Glutamatergic neuron (in vitro differentiated cells): ENCODE measurements at regions not wholly inside any gene's neighbourhood (a gene's known extent, or its start where the extent isn't known, plus 50 kb on each side); places are given as distances from the start of the nearest gene placed in this dataset.
"Not testable (repeated sequence)": the region's sequence is repeated elsewhere in the genome, so short reads cannot be mapped to it uniquely, and the experiment has no call there.

Source experiments
- DNase-seq: peaks from one replicate; pipeline ENCODE4 v3.0.0; 2022
- H3K27ac Mint-ChIP-seq: one replicate; pipeline ENCODE4 v1.8.0; 2020; ENCODE audit warnings: mild to moderate bottlenecking, mixed read lengths, inconsistent platforms; ENCODE audit not compliant: unreplicated experiment
- H3K27me3 Mint-ChIP-seq: one replicate; pipeline ENCODE4 v1.8.0; 2020; ENCODE audit warnings: mild to moderate bottlenecking, moderate library complexity, mixed read lengths, inconsistent platforms; ENCODE audit not compliant: unreplicated experiment
- H3K36me3 Mint-ChIP-seq: one replicate; pipeline ENCODE4 v1.8.0; 2020; ENCODE audit warnings: mild to moderate bottlenecking, mixed read lengths, inconsistent platforms; ENCODE audit not compliant: unreplicated experiment
- H3K4me1 Mint-ChIP-seq: one replicate; pipeline ENCODE4 v1.8.0; 2020; ENCODE audit warnings: mild to moderate bottlenecking, low read depth, mixed read lengths, inconsistent platforms; ENCODE audit not compliant: unreplicated experiment
- H3K4me3 Mint-ChIP-seq: one replicate; pipeline ENCODE4 v1.8.0; 2020; ENCODE audit warnings: mild to moderate bottlenecking, mixed read lengths, inconsistent platforms; ENCODE audit not compliant: unreplicated experiment
- H3K9me3 Mint-ChIP-seq: one replicate; pipeline ENCODE4 v1.8.0; 2020; ENCODE audit warnings: mild to moderate bottlenecking, moderate library complexity, mixed read lengths, inconsistent platforms; ENCODE audit not compliant: unreplicated experiment
- TF ChIP-seq, protein P1 (sequence below): fragments of 200-600 bp; sonication (generic); IDR thresholded peaks from one replicate; pipeline ENCODE4 v1.5.0; 2021; ENCODE audit not compliant: partially characterized antibody, unreplicated experiment

DNA sequence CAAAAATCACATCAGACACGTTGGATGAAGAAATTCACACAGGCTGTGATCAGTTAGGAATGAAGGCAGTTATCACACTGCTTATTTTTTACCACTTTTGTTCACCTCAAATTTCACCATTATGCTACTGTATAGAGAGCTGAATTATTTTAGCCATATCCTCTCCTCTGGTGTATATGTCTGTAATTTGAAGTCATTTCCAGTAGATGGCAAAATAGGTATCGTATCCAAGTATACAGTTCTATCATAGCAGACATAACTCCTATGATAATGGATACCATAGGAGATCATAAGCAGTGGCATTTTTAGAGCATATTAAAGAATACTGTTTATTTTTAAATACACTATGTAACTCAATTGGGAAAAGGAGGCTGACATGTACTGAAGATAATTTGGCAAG lies 909.7 kb downstream of the DNAJB9 start:
- TF ChIP-seq, protein P1, sequence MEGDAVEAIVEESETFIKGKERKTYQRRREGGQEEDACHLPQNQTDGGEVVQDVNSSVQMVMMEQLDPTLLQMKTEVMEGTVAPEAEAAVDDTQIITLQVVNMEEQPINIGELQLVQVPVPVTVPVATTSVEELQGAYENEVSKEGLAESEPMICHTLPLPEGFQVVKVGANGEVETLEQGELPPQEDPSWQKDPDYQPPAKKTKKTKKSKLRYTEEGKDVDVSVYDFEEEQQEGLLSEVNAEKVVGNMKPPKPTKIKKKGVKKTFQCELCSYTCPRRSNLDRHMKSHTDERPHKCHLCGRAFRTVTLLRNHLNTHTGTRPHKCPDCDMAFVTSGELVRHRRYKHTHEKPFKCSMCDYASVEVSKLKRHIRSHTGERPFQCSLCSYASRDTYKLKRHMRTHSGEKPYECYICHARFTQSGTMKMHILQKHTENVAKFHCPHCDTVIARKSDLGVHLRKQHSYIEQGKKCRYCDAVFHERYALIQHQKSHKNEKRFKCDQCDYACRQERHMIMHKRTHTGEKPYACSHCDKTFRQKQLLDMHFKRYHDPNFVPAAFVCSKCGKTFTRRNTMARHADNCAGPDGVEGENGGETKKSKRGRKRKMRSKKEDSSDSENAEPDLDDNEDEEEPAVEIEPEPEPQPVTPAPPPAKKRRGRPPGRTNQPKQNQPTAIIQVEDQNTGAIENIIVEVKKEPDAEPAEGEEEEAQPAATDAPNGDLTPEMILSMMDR = no peak
- no peaks in the 10 kb centered on the region for H3K9me3 Mint-ChIP-seq
- H3K4me3 Mint-ChIP-seq = no peak overlapping the region
- no peak for DNase-seq
- no peak overlapping the region for H3K27ac Mint-ChIP-seq
- peaks cover 16% of the 10 kb centered on the region for H3K4me1 Mint-ChIP-seq
- no peaks in the 10 kb centered on the region for H3K27me3 Mint-ChIP-seq
- no peaks in the 10 kb centered on the region for H3K36me3 Mint-ChIP-seq

DNA sequence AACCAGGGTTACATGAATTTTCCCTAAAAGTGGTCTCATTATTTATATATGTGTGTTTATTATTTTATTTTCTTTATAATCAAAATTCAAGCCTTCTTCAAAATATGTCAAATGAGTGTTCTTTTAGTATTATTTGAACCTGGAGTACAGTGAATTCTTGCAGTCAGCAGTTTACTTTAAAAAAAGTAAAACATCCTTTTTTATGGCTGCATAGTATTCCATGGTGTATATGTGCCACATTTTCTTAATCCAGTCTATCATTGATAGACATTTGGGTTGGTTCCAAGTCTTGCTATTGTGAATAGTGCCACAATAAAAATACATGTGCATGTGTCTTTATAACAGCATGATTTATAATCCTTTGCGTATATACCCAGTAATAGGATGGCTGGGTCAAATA lies 920.9 kb downstream of the DNAJB9 start:
- not testable (repeated sequence) for H3K27me3 Mint-ChIP-seq, H3K4me1 Mint-ChIP-seq, H3K9me3 Mint-ChIP-seq, H3K36me3 Mint-ChIP-seq, H3K27ac Mint-ChIP-seq, H3K4me3 Mint-ChIP-seq, DNase-seq

DNA sequence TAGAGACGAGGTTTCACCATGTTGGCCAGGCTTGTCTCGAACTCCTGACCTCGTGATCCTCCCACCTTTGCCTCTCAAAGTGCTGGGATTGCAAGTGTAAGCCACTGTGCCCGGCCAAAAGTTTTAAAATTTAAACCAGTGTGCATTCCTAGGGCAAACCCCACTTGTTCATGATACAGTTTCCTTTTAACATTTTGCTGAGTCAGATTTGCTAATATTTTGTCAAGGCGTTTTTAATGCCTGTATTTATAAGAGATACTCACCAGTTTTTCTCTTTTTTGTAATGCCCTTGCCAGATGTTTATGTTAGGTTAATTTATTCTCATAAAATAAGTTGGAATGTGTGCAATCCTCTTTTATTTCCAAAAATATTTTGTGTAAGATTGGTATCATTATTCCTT lies 927.4 kb downstream of the DNAJB9 start:
- Mint-ChIP-seq H3K9me3 (no peaks in the 10 kb centered on the region), H3K36me3 (no peaks in the 10 kb centered on the region), H3K4me3 (no peak overlapping the region), H3K4me1 (no peaks in the 10 kb centered on the region), H3K27me3 (no peaks in the 10 kb centered on the region), H3K27ac (no peak overlapping the region)
- no peak for DNase-seq
- TF ChIP-seq, protein P1 = no peak

DNA sequence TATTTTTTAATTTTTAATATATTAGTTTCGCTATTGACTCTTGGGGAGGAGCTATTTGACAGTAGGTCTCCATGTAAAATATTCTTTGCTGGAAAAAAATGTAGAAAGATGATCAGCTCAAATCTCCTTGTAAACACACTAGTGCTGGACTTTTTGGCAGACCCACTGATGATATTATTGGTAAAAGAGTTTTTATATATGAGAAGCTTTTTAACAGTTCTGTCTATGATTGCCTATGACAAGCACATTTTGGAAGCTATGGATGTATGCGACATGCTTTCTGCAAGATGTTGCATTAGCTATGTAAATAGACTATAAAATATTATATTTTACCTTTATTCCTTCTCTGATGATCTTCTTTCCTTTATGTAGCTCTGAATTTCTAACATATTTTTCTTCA lies 928.5 kb downstream of the DNAJB9 start:
- TF ChIP-seq, protein P1 = no peak
- no peaks in the 10 kb centered on the region for H3K4me1 Mint-ChIP-seq
- H3K27me3 Mint-ChIP-seq = no peaks in the 10 kb centered on the region
- H3K36me3 Mint-ChIP-seq = no peaks in the 10 kb centered on the region
- no peak for DNase-seq
- H3K27ac Mint-ChIP-seq = no peak overlapping the region
- H3K4me3 Mint-ChIP-seq = no peak overlapping the region
- H3K9me3 Mint-ChIP-seq = no peaks in the 10 kb centered on the region

DNA sequence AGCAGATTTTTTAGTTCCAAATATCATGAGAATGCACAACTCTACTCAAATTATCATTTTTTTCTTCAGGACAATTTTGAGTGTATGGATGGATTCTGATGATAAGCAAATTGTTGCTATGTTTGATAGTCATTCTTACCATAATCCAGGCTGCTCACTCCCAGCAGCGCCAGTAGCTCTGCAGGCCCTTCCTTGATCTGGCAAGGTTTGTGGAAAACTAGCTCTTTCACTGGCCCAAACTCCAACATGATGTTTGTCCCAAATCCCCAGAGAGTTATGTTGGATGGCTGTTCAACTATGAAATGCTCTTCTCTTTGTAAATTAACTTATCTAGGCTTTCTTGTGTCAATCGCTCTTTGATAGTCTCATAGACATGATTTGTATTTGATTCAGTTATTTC lies 933.7 kb downstream of the DNAJB9 start:
- Mint-ChIP-seq H3K27ac (no peak overlapping the region), H3K36me3 (no peaks in the 10 kb centered on the region), H3K4me1 (no peaks in the 10 kb centered on the region), H3K27me3 (no peaks in the 10 kb centered on the region), H3K4me3 (no peak overlapping the region), H3K9me3 (no peaks in the 10 kb centered on the region)
- TF ChIP-seq, protein P1 = no peak
- no peak for DNase-seq

DNA sequence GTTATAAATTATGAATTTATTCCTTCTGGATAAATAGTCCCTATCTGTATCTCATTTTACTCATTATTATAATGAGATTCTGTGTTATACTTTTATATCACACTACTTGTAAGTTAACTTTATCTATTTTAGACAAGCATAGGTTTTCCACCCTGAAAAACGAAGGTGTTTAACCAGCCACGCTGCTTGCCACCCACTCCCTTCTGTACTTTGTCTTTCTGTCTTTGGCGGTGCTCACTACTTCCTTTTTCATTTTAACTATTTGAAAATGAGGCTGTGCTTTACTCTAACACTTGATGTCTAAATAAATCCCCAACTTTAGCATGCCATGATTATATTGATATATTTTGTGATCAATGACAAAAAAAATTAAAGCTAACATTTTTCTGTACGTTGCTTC lies 952.9 kb downstream of the DNAJB9 start:
- H3K36me3 Mint-ChIP-seq = no peaks in the 10 kb centered on the region
- H3K27ac Mint-ChIP-seq = no peak overlapping the region
- peaks cover 5% of the 10 kb centered on the region for H3K4me1 Mint-ChIP-seq
- TF ChIP-seq, protein P1 = no peak
- DNase-seq = no peak
- no peaks in the 10 kb centered on the region for H3K9me3 Mint-ChIP-seq
- H3K4me3 Mint-ChIP-seq = no peak overlapping the region
- no peaks in the 10 kb centered on the region for H3K27me3 Mint-ChIP-seq
